NCI-H2171 (cell line): ENCODE measurements at regions not wholly inside any gene's neighbourhood (a gene's known extent, or its start where the extent isn't known, plus 50 kb on each side); places are given as distances from the start of the nearest gene placed in this dataset.
"Not testable (repeated sequence)": the region's sequence is repeated elsewhere in the genome, so short reads cannot be mapped to it uniquely, and the experiment has no call there.

Experiments
- DNase-seq: peaks from one replicate; lab custom pipeline; 2025; lab: John Stamatoyannopoulos, UW

DNA sequence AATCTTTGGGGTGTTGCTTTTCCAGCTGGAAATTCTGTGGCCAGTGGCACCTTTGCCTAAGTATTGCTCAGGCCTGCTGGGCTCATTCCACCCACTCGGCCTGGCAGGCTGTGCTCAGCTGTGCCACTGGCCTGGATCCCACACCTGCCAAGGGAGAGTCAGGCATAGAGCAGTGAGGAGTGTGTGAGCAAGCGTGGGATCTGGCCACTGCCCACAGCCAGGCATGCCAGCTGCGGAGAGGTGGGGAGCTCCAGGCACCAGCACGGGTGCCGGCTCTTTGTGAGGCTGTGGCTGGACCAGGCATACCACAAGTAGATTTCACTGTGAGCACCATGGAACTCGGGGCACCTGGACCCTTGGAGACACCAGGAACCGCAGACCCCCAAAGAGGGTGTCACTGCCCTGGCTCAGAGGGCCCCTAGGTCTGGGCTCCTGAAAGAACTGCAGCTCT lies 118.1 kb upstream of the MAP2 start:
- no peak for DNase-seq

DNA sequence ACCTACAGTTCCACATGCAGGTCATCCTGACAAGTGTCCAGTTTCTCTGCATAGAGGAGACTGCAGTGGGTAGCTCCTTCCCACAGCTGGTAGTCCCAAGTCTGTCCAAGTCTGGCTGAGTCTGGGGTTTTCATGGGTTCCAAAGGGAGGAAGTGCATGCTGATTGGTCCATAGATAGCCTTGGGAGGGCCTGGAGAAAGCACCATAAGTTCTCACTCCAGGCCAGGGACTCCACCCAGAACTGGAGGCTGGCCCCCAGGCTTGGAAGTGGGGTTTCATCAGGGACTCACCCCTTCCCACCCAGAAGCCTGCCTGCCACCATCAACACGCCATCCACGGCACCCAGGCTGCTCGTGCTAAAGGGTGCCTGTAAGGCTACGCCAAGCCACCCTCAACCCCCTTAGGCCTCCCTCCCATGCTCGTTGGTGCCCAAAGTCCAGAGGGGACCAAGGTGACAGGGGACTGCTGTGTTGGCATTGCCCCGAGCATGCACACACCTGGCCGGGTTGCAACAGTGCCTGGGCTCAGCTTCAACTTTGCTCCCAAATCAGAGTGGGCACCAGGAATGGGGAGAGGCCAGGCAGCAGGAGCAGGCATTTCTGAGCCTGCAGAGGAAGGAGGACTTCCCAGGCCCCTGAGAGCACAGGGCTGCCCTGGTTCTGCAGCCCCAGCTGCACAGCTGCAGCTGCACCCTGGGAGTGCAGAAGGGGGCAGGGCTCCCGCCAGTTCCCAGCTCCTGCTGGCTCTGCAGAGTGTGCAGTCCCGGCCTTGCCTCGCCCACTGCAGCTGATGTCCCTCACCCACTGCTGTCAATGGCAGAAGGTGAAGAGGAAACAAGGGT lies 116.5 kb upstream of the MAP2 start:
- DNase-seq: no peak

GRCh38 chr2:209308415-209308814 lies 115.4 kb upstream of the MAP2 start:
- DNase-seq: no peak

- no peak for DNase-seq
These were observed 111.9 kb upstream of the MAP2 start for GRCh38 chr2:209311948-209312347.

GRCh38 chr2:209312450-209312849 lies 111.4 kb upstream of the MAP2 start:
- DNase-seq: not testable (repeated sequence)

GRCh38 chr2:209314653-209315052 lies 109.2 kb upstream of the MAP2 start:
- no peak for DNase-seq

GRCh38 chr2:209316141-209316540 lies 107.7 kb upstream of the MAP2 start:
- no peak for DNase-seq

- no peak for DNase-seq
These were observed 102.8 kb upstream of the MAP2 start for GRCh38 chr2:209321076-209321475.

DNA sequence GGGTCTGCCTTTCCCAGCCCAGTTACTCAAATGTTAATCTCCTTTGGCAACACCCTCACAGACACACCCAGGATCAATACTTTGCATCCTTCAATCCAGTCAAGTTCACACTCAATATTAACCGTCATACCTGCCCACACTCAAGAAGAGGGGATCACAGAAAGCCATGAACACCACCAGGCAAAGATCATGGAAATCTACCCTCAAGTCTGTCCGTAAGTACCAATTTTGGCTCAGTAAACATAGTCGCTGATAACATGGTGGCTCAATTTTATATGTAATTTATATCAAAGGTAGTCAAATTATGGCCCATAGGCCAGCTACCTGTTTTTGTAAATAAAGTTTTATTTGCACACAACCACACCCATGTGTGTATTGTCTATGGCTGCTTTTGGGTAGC lies 102.3 kb upstream of the MAP2 start:
- DNase-seq: no peak

DNA sequence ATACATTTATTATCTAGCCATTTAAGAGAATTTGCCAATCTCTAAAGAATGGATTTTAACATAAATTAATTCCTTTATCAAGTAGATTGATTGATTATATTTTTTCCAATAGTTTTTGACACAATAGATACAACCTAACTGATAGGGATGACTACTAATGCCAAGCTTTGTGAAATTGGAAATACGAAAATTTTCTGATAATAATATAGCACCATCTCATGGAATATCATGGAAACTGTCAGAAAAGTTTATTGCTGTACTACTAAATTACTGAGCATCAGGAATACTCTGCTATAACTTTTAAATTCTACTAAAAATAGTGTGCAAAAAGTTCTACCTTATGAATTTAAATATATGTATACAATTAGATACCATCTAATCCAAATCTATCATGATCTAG lies 101.8 kb upstream of the MAP2 start:
- no peak for DNase-seq

- no peak for DNase-seq
These were observed 100.8 kb upstream of the MAP2 start for GRCh38 chr2:209322905-209323512.

GRCh38 chr2:209323738-209324137 lies 100.1 kb upstream of the MAP2 start:
- no peak for DNase-seq

- DNase-seq: no peak
These were observed 99.6 kb upstream of the MAP2 start for GRCh38 chr2:209324281-209324680.

DNA sequence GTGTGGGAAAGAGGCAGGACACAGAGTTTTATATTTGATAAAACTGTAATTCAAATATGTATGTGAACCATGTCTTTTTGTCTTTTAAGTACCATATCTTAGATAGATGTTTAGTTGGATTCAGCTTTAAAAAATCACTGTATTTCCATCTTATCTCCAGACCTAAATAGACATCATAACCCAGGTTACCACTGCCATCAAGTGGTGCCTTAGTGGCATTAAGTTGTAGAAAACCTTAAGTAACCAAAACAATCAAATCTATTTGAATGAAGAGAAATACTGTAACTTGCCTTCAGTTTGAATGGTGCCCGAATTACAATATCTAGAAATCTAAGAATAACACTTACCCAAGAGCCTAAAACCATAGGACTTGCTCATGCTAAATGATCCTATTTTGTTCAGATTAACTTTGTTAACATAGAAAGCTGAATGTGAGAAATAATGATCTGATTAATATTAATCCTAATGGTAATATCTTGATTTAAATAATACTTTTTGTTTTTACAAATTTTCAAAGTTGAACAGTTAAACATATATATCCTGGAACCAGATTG lies 92.5 kb upstream of the MAP2 start:
- peak; percentile 16 for DNase-seq

DNA sequence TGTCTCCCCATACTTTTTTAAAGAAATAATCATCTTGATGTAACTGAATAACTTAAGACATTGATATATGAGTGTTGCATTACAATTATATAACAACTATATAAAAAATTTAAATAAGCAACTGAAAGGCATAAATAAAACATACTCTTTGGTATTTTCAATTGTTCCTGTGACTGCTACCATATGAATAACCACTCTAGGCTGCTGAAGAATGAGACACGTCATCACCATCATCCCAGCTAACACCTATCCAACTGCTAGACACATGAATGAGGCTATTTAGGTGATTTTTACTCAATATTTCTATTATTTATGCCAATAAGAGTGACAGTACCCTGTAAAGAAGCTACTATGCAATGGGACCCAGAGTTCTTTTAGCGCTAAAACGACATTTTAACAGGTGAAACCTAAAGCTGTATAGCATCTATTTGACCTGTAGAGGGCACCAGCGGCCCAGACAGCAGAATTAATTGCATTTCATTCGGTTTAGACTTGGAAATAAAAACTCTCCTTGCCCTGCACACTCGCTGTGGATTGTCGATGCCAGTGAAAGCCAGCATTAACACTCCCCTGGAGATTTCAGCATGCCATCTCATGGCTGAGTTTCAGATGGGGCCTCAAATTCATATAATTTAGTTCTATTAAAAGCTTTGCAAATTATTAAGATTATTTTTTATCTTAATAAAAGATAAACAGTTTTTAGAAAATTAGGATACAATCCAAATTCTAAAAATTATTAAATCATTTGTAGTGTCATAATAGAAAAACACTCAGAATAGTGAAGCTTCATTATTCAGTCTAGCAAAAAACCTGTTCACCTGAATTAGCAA lies 89.4 kb upstream of the MAP2 start:
- DNase-seq: peak; percentile 66

GRCh38 chr2:209340522-209340921 lies 83.3 kb upstream of the MAP2 start:
- no peak for DNase-seq

DNA sequence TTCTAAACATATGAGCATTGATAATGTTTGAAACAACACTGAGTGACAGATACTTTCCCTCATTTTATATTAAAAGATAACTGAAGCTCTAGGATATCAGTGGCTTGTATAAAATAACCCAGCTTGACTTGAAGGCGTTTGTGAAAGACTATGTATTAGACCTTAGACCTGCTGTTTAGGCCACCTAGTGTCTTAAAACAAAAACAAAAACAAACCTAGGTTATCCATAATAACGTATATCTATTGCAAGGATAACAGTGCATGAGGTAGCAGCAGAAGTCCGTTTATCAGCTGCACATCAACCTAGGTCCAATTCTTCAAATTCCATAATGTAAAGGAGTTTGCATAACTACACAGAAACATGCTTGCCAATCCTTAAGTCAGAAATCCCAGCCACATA lies 79.5 kb upstream of the MAP2 start:
- DNase-seq: no peak

DNA sequence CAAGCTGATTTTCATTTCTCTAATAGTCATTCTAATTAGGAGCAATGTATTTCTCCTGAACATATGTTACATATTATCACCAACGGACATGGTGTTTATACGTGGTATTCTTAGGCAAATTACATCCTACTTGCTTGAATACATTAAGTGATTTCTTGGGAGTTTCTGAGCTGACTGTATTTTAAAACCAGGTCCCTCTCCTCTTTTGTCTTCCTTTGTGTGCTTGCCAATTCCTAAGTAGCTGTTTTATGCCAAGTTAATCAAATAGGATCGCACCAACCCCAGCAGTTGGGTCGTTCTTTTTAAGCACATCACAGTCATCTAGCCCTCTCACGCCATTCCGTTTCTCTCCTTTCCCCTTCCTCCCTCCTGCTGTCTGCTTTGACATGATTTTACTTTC lies 75.4 kb upstream of the MAP2 start:
- no peak for DNase-seq

DNA sequence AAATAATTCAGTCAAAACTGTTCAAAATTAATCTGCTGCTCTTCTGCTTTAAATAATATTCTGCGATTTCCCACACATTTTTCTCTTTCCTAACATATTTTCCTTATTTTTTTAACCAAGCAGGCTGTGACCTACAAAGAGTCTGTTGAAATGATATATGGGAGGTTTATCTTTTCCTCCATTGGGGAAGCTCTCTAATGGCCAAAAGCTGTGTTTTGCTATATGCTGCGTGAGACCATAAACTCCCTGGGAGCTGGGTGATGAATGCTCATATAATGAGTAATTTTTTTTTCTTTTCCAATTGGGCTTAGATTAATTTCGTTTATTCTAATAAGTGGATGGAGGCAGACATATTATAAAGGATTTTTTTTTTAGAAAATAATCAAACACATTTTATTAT lies 72.2 kb upstream of the MAP2 start:
- DNase-seq: no peak

DNA sequence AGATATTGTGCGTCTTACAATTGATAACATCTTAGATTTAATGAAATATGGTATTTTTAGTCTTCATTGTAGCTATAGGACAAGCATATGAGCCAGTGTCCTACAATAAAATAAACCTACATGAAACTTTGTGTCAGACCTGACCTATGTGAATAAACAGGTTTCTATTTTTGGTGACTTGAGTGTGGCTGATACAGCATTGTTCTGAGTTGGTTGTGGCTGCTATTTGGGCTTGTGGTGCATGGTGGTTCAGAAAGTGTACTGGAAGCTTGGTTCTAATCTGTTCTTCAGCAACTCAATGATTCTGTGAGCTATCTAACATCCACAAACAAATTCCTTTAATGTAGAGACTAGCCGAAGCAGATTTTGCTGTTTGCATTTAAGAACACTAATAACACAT lies 64.9 kb upstream of the MAP2 start:
- no peak for DNase-seq

DNA sequence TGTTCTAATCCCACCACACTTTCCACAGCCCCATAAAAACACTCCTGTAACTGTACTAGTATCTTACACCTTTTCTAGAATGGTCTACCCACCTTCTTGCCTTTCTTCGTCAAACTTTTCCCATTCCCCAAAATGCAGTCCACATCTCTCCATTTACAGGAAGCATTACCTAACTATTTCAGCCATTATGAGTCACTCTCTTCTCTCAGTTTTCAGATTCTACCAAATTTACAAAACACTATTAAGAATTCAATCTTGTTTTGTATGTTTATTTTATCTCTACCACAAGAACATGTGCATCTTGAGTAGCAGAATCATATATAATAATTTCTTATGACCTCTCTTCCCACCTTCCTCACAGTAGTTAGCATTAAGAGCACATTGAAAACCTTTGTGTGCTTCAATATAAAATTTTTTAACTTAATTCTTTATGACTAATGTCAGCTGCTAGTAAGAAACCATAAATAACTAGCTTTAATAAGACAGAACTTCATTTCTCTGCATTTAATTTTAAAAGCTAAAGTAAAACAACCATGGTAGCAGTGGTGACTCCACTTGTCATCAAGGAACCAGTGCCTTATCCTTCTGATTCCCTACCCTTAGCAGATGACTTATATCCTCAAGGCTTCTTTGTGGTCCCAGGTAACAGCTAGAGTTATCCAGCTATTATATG lies 56.6 kb upstream of the MAP2 start:
- no peak for DNase-seq

- DNase-seq: no peak
These were observed 55.4 kb upstream of the MAP2 start for GRCh38 chr2:209368406-209368805.
